ENCODE measurements at regions not wholly inside any gene's neighbourhood (a gene's known extent, or its start where the extent isn't known, plus 50 kb on each side); places are given as distances from the start of the nearest gene placed in this dataset.
"Not testable (repeated sequence)": the region's sequence is repeated elsewhere in the genome, so short reads cannot be mapped to it uniquely, and the experiment has no call there.

GRCh38 chr2:123597988-123598387, 427.1 kb upstream of the CNTNAP5 start:
- intact Hi-C loops (cut with DNase I; ENCODE audit: low total_unique reads) = no loop called here

GRCh38 chr2:123606631-123607030, 418.5 kb upstream of the CNTNAP5 start:
- no peak overlapping the region for H3K4me3 ChIP-seq
- H3K27ac ChIP-seq = no peak overlapping the region
- H3K27me3 ChIP-seq = no peaks in the 10 kb centered on the region
- intact Hi-C loops (cut with DNase I; ENCODE audit: low total_unique reads) = no loop called here
- no peak for TF ChIP-seq CTCF (IDR thresholded peaks at IDR 0.05)
- no peak for TF ChIP-seq POLR2A (IDR thresholded peaks at IDR 0.05)
- no peaks in the 10 kb centered on the region for H3K4me1 ChIP-seq
- WGBS, 2 donors = 69 to 71% methylated on average over 2 of the region's 2 CpGs
- H3K9me3 ChIP-seq = no peaks in the 10 kb centered on the region
- H3K36me3 ChIP-seq (ENCODE audit: low read depth, missing control alignments) = no peaks in the 10 kb centered on the region
- no peak for DNase-seq

More at GRCh38 chr2:123597988-123598387, 427.1 kb upstream of the CNTNAP5 start:
- DNase-seq = no peak
- no peaks in the 10 kb centered on the region for H3K4me1 ChIP-seq
- H3K36me3 ChIP-seq (ENCODE audit: low read depth, missing control alignments) = no peaks in the 10 kb centered on the region
- H3K9me3 ChIP-seq = no peaks in the 10 kb centered on the region
- TF ChIP-seq CTCF (IDR thresholded peaks at IDR 0.05) (no peak), POLR2A (IDR thresholded peaks at IDR 0.05) (no peak)
- no peak overlapping the region for H3K27ac ChIP-seq
- no peaks in the 10 kb centered on the region for H3K27me3 ChIP-seq
- H3K4me3 ChIP-seq = no peak overlapping the region
- WGBS, 2 donors = 78 to 86% methylated on average over 2 of the region's 2 CpGs

- DNase-seq = no peak
- Histone ChIP-seq H3K9me3 (no peaks in the 10 kb centered on the region), H3K36me3 (ENCODE audit: low read depth, missing control alignments) (no peaks in the 10 kb centered on the region), H3K27ac (no peak overlapping the region), H3K4me3 (no peak overlapping the region), H3K27me3 (no peaks in the 10 kb centered on the region), H3K4me1 (no peaks in the 10 kb centered on the region)
- TF ChIP-seq CTCF (IDR thresholded peaks at IDR 0.05) (no peak), POLR2A (IDR thresholded peaks at IDR 0.05) (no peak)
- intact Hi-C loops (cut with DNase I; ENCODE audit: low total_unique reads) = no loop called here
- WGBS, 2 donors = 48 to 59% methylated on average over 1 of the region's 1 CpG
These were observed 416.0 kb upstream of the CNTNAP5 start for GRCh38 chr2:123609077-123609476.

GRCh38 chr2:123614596-123614995, 410.5 kb upstream of the CNTNAP5 start:
- no peaks in the 10 kb centered on the region for H3K4me1 ChIP-seq
- H3K27ac ChIP-seq = no peak overlapping the region
- no peaks in the 10 kb centered on the region for H3K27me3 ChIP-seq
- H3K4me3 ChIP-seq = no peak overlapping the region
- intact Hi-C loops (cut with DNase I; ENCODE audit: low total_unique reads) = no loop called here
- TF ChIP-seq POLR2A (IDR thresholded peaks at IDR 0.05) (no peak), CTCF (IDR thresholded peaks at IDR 0.05) (no peak)
- H3K9me3 ChIP-seq = no peaks in the 10 kb centered on the region
- H3K36me3 ChIP-seq (ENCODE audit: low read depth, missing control alignments) = no peaks in the 10 kb centered on the region
- no peak for DNase-seq

GRCh38 chr2:123618642-123619041, 406.4 kb upstream of the CNTNAP5 start:
- H3K9me3 ChIP-seq; H3K27ac ChIP-seq; DNase-seq; intact Hi-C loops (cut with DNase I; ENCODE audit: low total_unique reads); H3K27me3 ChIP-seq; H3K36me3 ChIP-seq (ENCODE audit: low read depth, missing control alignments); H3K4me3 ChIP-seq; H3K4me1 ChIP-seq: not testable (repeated sequence)
- 74 to 82% methylated on average over 8 of the region's 8 CpGs for WGBS, 2 donors
